ENCODE measurements at regions not wholly inside any gene's neighbourhood (a gene's known extent, or its start where the extent isn't known, plus 50 kb on each side); places are given as distances from the start of the nearest gene placed in this dataset.

DNA sequence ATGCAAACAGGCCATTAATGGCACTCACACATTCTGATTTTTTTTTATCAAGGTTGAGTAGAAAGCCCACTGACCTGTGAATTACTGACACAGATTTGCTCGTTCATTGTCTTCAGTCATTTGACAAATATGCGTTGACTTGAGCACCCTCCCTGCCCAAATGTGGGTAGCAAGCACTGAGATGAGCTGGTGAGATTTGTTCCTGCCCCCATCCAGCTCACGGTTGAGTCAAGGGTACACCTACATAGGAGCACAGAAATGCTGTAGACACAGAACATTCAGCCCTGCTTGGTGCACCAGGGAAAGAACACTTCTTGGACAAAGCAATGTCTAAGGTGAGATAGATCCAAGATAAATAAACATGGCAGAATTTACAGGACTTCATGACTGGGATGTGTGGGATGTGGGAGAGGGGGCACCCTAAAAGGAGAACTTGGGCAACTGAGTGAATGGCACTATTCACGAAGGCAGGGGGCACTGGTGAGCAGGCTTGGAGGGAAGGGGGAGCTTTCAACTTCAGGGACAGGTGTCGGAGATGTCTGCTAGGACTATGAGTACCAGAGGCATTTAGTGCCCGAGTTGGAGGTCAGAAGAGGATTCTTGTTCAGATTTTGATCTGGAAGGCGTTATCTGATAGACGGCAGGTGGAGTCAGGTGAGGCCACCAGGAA is 213.4 kb downstream of the VRK1 start:
- TF ChIP-seq, protein P1, sequence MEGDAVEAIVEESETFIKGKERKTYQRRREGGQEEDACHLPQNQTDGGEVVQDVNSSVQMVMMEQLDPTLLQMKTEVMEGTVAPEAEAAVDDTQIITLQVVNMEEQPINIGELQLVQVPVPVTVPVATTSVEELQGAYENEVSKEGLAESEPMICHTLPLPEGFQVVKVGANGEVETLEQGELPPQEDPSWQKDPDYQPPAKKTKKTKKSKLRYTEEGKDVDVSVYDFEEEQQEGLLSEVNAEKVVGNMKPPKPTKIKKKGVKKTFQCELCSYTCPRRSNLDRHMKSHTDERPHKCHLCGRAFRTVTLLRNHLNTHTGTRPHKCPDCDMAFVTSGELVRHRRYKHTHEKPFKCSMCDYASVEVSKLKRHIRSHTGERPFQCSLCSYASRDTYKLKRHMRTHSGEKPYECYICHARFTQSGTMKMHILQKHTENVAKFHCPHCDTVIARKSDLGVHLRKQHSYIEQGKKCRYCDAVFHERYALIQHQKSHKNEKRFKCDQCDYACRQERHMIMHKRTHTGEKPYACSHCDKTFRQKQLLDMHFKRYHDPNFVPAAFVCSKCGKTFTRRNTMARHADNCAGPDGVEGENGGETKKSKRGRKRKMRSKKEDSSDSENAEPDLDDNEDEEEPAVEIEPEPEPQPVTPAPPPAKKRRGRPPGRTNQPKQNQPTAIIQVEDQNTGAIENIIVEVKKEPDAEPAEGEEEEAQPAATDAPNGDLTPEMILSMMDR (IDR thresholded peaks at IDR 0.05) = no peak
- TF ChIP-seq EP300 (IDR thresholded peaks at IDR 0.05) (no peak), POLR2A (IDR thresholded peaks at IDR 0.05) (no peak), POLR2AphosphoS5 (IDR thresholded peaks at IDR 0.05) (no peak)

All from suprapubic skin (tissue), 4 donors.